ENCODE measurements at regions not wholly inside any gene's neighbourhood (a gene's known extent, or its start where the extent isn't known, plus 50 kb on each side); places are given as distances from the start of the nearest gene placed in this dataset.

DNA sequence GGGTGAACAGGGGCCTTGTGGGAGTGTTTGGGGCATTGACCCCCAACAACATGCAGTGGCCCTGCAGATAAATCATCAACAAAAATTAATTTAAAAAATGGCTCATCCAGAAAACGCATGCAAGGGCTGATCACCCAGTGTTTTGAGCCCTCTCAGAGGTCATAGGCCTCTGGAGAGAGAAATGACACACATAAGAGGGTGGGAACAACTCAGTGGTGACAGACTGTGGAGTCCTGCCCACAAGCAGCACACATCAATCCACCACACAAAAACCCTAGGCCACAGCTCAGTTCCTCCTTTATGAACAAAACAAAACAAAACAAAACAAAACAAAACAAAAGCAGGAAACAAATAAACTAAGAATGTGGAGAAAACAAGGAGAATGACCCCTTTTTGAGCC lies 351.7 kb upstream of the SPHKAP start:
- Histone ChIP-seq H3K4me1 (no peaks in the 10 kb centered on the region), H3K27me3 (no peaks in the 10 kb centered on the region), H3K4me3 (no peak overlapping the region), H3K27ac (no peak overlapping the region), H3K36me3 (no peaks in the 10 kb centered on the region), H3K9me3 (peaks cover 0 to 11% (median 4%) of the 10 kb centered on the region in 4 donors)
- TF ChIP-seq POLR2AphosphoS5 (IDR thresholded peaks at IDR 0.05), result no peak
- TF ChIP-seq, protein P1, sequence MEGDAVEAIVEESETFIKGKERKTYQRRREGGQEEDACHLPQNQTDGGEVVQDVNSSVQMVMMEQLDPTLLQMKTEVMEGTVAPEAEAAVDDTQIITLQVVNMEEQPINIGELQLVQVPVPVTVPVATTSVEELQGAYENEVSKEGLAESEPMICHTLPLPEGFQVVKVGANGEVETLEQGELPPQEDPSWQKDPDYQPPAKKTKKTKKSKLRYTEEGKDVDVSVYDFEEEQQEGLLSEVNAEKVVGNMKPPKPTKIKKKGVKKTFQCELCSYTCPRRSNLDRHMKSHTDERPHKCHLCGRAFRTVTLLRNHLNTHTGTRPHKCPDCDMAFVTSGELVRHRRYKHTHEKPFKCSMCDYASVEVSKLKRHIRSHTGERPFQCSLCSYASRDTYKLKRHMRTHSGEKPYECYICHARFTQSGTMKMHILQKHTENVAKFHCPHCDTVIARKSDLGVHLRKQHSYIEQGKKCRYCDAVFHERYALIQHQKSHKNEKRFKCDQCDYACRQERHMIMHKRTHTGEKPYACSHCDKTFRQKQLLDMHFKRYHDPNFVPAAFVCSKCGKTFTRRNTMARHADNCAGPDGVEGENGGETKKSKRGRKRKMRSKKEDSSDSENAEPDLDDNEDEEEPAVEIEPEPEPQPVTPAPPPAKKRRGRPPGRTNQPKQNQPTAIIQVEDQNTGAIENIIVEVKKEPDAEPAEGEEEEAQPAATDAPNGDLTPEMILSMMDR (IDR thresholded peaks at IDR 0.05), result no peak
- TF ChIP-seq POLR2A (IDR thresholded peaks at IDR 0.05), result no peak
- no peak for TF ChIP-seq EP300 (IDR thresholded peaks at IDR 0.05)
- ATAC-seq (ENCODE audit: low FRiP score in 2 of 2) (no peak), DNase-seq (no peak)
- 47 to 55% methylated on average over 1 of the region's 1 CpG for WGBS, 2 donors

DNA sequence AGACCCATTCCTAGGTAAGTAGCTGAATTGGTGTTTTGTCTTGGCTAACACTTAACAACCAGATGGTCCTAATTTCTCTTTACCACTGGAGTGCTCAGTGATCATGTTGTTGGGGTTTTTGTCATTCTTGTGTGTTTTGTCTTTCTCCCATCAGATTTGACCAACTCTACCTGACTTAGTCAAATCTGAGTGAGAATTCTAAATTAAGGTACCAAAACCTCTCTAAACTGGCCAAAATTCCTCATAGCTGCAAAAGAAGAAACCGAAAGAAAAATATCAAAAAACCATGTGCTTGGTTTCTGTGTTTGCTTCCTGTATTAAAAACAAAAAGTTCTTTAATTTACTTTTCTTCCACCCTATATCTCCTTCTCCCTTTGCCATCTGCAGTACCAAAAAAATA lies 350.7 kb upstream of the SPHKAP start:
- Histone ChIP-seq H3K9me3 (peaks cover 0 to 10% (median 3%) of the 10 kb centered on the region in 4 donors), H3K4me1 (no peaks in the 10 kb centered on the region), H3K36me3 (no peaks in the 10 kb centered on the region), H3K27ac (no peak overlapping the region), H3K4me3 (no peak overlapping the region), H3K27me3 (no peaks in the 10 kb centered on the region)
- no peak for DNase-seq
- 86 to 91% methylated on average over 1 of the region's 1 CpG for WGBS, 2 donors
- TF ChIP-seq EP300 (IDR thresholded peaks at IDR 0.05), result no peak
- TF ChIP-seq, protein P1 (IDR thresholded peaks at IDR 0.05), result no peak
- no peak for TF ChIP-seq POLR2A (IDR thresholded peaks at IDR 0.05)
- TF ChIP-seq POLR2AphosphoS5 (IDR thresholded peaks at IDR 0.05), result no peak
- no peak for ATAC-seq (ENCODE audit: low FRiP score in 2 of 2)

DNA sequence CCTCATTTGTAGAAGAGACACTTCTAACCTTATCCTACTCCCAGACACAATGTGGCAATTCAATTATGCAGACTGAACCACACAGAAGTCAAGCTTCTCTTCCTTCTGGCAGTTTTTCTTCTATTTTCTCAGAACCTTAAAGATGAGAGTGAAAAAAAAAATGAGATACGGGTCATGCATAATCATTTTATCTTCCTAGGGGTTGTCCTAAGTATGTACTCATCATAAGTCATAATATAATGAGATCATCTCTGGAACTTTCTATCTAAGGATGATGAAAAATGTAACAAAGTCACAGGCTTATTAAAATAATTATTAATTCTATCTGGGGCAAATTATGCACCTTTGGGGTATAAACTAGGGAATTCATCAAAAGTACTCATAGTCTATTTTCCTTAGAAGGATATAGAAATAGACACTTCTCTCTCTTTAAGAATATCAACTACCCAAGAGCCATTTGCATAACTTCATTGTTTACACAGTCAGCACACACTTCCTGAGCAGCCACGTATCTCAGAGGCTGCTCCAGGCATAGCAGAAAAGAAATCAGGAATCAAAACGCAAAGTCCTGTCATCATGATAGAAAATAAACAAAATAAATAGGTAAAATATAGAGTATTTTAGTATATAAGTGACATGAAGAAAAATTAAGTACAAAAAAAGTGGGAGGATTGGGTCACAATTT lies 345.9 kb upstream of the SPHKAP start:
- DNase-seq (no peak), ATAC-seq (ENCODE audit: low FRiP score in 2 of 2) (no peak)
- Histone ChIP-seq H3K27ac (no peak overlapping the region), H3K27me3 (no peaks in the 10 kb centered on the region), H3K9me3 (peaks cover 0 to 7% (median 0%) of the 10 kb centered on the region in 4 donors), H3K4me1 (no peaks in the 10 kb centered on the region), H3K36me3 (no peaks in the 10 kb centered on the region), H3K4me3 (no peak overlapping the region)
- no peak for TF ChIP-seq POLR2AphosphoS5 (IDR thresholded peaks at IDR 0.05)
- no peak for TF ChIP-seq POLR2A (IDR thresholded peaks at IDR 0.05)
- TF ChIP-seq, protein P1 (IDR thresholded peaks at IDR 0.05), result no peak
- 35 to 40% methylated on average over 3 of the region's 3 CpGs for WGBS, 2 donors

DNA sequence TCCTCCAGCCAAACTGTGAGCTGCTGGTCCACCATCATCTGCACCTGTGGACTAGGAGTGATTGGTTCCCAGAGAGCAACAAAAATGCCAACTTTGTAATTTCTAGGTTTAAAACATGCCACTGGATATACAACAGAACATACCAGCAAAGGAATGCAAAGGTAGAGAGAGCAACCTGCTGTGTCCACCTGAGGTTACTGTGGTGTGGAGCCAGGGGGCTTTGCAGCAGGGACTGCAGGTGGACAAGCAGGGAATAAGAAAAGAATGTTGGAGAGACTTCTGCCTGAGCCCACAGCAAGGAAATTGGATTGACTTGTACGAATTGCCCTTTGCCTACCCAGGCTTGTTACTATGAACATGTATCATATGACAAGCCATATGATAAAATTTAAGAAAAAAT lies 345.2 kb upstream of the SPHKAP start:
- no peak for ATAC-seq (ENCODE audit: low FRiP score in 2 of 2)

More for the DNA sequence above, 345.2 kb upstream of the SPHKAP start:
- H3K9me3 ChIP-seq, result peaks cover 0 to 7% (median 0%) of the 10 kb centered on the region in 4 donors
- H3K36me3 ChIP-seq, result no peaks in the 10 kb centered on the region
- TF ChIP-seq, protein P1 (IDR thresholded peaks at IDR 0.05), result no peak
- TF ChIP-seq POLR2AphosphoS5 (IDR thresholded peaks at IDR 0.05) (no peak), POLR2A (IDR thresholded peaks at IDR 0.05) (no peak), EP300 (IDR thresholded peaks at IDR 0.05) (no peak)
- WGBS, 2 donors, result 57 to 70% methylated on average over 1 of the region's 1 CpG
- no peak overlapping the region for H3K4me3 ChIP-seq
- no peaks in the 10 kb centered on the region for H3K4me1 ChIP-seq
- no peaks in the 10 kb centered on the region for H3K27me3 ChIP-seq
- no peak for DNase-seq
- no peak overlapping the region for H3K27ac ChIP-seq
